Nephron progenitor cell (in vitro differentiated cells): ENCODE measurements at regions not wholly inside any gene's neighbourhood (a gene's known extent, or its start where the extent isn't known, plus 50 kb on each side); places are given as distances from the start of the nearest gene placed in this dataset.
A peak's percentile ranks its signal among the peaks of the same experiment; 100 is the strongest.

Source experiments
- DNase-seq: peaks from one replicate; pipeline ENCODE4 v3.0.0; 2021
- H3K27ac Mint-ChIP-seq: 2 replicates; pipeline ENCODE4 v1.8.0; 2021; ENCODE audit warnings: mild to moderate bottlenecking, moderate library complexity, mixed read lengths
- H3K27me3 Mint-ChIP-seq: 2 replicates; pipeline ENCODE4 v1.8.0; 2021; ENCODE audit warnings: mild to moderate bottlenecking, low read depth, mixed read lengths; ENCODE audit not compliant: poor library complexity
- H3K36me3 Mint-ChIP-seq: 2 replicates; pipeline ENCODE4 v1.8.0; 2021; ENCODE audit warnings: low read depth, mixed read lengths
- H3K4me1 Mint-ChIP-seq: 2 replicates; pipeline ENCODE4 v1.8.0; 2021; ENCODE audit warnings: mixed read lengths
- H3K4me3 Mint-ChIP-seq: 2 replicates; pipeline ENCODE4 v1.8.0; 2021; ENCODE audit warnings: mild to moderate bottlenecking, moderate library complexity, mixed read lengths
- H3K9me3 Mint-ChIP-seq: 2 replicates; pipeline ENCODE4 v1.8.0; 2021; ENCODE audit warnings: mild to moderate bottlenecking, moderate library complexity, mixed read lengths
- TF ChIP-seq, protein P1 (sequence below): fragments of 200-600 bp; sonication (generic); IDR thresholded peaks from 2 replicates; pipeline ENCODE4 v1.5.0; 2021; ENCODE audit warnings: antibody characterized with exemption

DNA sequence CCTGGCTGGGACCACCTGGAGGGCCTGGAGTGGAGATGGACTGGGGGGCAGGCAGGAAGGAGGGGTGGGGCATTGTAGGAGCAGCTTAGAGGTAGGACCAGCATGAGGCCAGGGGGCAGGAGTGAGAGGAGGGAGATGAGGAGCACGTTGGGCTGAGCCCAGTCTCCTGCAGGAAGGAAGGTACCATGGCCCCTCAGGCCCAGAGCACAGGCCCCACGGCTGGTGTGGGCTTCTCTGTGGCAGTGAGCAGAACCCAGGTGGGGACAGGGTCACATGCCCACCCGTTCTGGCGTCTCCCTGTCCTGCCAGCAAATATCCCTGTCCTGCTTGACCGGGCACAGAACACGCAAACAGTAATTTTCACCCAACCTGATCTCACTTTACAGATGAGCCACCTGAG lies 141.8 kb downstream of the ENGASE start:
- Mint-ChIP-seq H3K27me3 (peaks cover 36% of the 10 kb centered on the region), H3K27ac (no peak overlapping the region), H3K4me3 (no peak overlapping the region), H3K9me3 (no peaks in the 10 kb centered on the region), H3K36me3 (no peaks in the 10 kb centered on the region), H3K4me1 (peaks cover 63% of the 10 kb centered on the region)
- TF ChIP-seq, protein P1, sequence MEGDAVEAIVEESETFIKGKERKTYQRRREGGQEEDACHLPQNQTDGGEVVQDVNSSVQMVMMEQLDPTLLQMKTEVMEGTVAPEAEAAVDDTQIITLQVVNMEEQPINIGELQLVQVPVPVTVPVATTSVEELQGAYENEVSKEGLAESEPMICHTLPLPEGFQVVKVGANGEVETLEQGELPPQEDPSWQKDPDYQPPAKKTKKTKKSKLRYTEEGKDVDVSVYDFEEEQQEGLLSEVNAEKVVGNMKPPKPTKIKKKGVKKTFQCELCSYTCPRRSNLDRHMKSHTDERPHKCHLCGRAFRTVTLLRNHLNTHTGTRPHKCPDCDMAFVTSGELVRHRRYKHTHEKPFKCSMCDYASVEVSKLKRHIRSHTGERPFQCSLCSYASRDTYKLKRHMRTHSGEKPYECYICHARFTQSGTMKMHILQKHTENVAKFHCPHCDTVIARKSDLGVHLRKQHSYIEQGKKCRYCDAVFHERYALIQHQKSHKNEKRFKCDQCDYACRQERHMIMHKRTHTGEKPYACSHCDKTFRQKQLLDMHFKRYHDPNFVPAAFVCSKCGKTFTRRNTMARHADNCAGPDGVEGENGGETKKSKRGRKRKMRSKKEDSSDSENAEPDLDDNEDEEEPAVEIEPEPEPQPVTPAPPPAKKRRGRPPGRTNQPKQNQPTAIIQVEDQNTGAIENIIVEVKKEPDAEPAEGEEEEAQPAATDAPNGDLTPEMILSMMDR, result no peak
- DNase-seq, result no peak

DNA sequence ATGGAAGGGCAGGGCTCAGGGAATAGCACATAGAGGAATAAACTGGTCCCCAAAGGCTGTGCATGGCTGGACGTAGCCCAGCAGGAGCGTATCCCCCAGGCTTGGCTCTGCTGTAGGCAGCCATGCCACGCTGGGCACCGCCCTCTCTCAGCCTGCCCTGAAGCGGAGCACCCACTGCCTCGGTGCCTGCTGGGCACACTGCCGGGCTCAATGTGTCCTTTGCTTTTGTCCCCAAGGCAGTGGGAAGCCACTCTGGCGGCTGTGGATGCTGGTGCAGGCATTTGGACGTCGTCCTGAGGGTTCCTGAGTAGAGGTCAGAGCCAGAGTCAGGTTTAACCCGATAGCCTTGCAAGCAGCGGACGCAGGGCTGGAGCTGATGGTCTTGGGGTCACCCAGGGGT lies 141.0 kb downstream of the ENGASE start:
- peaks cover 59% of the 10 kb centered on the region for H3K4me1 Mint-ChIP-seq
- H3K27me3 Mint-ChIP-seq, result peaks cover 38% of the 10 kb centered on the region
- no peak overlapping the region for H3K27ac Mint-ChIP-seq
- DNase-seq, result no peak
- TF ChIP-seq, protein P1, result no peak
- no peaks in the 10 kb centered on the region for H3K36me3 Mint-ChIP-seq
- no peaks in the 10 kb centered on the region for H3K9me3 Mint-ChIP-seq
- H3K4me3 Mint-ChIP-seq, result no peak overlapping the region

DNA sequence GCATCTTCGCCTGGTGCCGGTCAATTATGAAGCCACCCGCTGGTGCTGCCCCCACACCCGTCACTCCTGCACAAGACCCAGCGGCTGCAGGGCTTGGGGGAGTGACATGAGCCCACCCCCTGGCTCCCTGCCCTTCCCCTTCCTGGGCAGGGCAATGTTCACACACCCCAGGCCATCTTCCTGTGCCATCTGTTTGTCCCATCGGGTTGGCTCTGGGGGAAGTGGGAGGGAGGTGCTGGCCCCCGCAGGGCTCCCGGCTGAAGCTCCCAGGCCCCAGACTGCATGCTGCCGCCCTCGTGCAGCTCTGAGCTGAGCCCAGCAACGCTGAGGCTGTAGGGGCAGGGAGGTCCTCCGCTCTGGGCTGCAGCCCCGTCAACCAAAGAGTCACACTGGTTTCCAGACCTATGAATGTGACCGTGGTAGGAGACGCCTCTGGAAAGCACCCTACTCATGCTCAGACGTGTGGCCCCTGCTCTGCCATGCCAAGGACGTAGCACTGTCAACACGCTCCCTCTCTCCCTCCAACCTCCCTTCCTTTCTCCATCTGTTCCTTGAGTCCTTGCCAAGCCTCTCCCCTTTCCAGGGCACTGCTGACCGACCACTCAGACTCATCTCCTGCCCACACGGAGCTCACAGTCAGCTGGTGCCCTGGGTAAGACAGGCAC lies 140.4 kb downstream of the ENGASE start:
- no peaks in the 10 kb centered on the region for H3K36me3 Mint-ChIP-seq
- no peak for DNase-seq
- H3K9me3 Mint-ChIP-seq, result peaks cover 3% of the 10 kb centered on the region
- H3K27me3 Mint-ChIP-seq, result peaks cover 38% of the 10 kb centered on the region
- H3K27ac Mint-ChIP-seq, result no peak overlapping the region
- no peak overlapping the region for H3K4me3 Mint-ChIP-seq
- TF ChIP-seq, protein P1, result no peak
- peaks cover 53% of the 10 kb centered on the region for H3K4me1 Mint-ChIP-seq

DNA sequence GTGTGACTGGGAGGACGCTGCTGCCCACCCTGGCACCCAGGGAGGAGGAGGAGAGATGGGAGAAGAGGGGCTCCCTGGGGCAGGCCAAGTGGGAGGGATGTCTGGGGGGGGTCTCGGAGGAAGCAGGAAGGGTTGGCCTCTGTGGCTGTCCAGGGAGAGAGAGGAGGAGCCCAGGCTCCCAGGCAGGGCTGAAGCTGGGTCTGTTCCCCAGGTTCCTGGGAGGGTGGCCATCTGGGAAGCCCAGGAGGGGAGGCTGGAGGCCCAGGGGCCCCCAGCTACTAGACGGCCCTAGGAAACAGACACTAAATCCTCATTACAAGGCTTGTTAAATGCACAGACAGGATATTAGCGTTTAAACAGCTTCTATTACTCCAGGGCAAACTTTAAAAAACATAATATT lies 139.8 kb downstream of the ENGASE start:
- no peak overlapping the region for H3K4me3 Mint-ChIP-seq
- no peaks in the 10 kb centered on the region for H3K36me3 Mint-ChIP-seq
- DNase-seq, result no peak
- H3K9me3 Mint-ChIP-seq, result peaks cover 3% of the 10 kb centered on the region
- TF ChIP-seq, protein P1, result no peak
- H3K4me1 Mint-ChIP-seq, result peaks cover 50% of the 10 kb centered on the region
- H3K27ac Mint-ChIP-seq, result no peak overlapping the region
- H3K27me3 Mint-ChIP-seq, result peaks cover 42% of the 10 kb centered on the region

DNA sequence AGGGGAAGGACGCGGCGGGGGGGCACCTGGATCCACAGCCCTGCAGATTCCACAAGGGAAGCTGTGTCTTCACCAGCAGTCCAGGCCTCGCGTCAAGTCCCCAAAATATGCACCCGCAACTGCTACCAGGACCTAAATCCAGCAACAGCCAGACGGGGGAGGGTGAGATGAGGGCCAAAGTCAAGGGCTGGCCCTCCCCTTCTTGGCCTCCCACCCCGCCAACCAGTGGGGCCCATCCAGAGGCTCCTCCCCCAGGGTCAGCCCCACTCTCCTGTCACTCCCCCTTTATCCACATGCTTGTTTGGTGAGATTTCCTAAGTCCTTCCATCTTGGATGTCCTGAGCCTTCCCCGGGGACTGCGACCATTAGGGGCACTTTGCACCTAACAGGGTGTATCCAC lies 138.7 kb downstream of the ENGASE start:
- TF ChIP-seq, protein P1, result no peak
- peaks cover 3% of the 10 kb centered on the region for H3K9me3 Mint-ChIP-seq
- peaks cover 44% of the 10 kb centered on the region for H3K4me1 Mint-ChIP-seq
- H3K4me3 Mint-ChIP-seq, result no peak overlapping the region
- peaks cover 46% of the 10 kb centered on the region for H3K27me3 Mint-ChIP-seq
- H3K27ac Mint-ChIP-seq, result peak overlapping the region; percentile 73
- no peaks in the 10 kb centered on the region for H3K36me3 Mint-ChIP-seq
- no peak for DNase-seq
